Lower leg skin (tissue), 4 donors: ENCODE measurements at regions not wholly inside any gene's neighbourhood (a gene's known extent, or its start where the extent isn't known, plus 50 kb on each side); places are given as distances from the start of the nearest gene placed in this dataset.

ENCODE experiments used
- DNase-seq, 2 donors: peaks; one replicate each; pipeline ENCODE4 v3.0.0-alpha.2; 2019; ENCODE audit warnings: low spot score in 2 of 2
- H3K4me3 ChIP-seq: fragments of 200-600 bp; sonication (generic); 2 replicates; pipeline ENCODE4 v1.5.1; 2017; ENCODE audit warnings: mild to moderate bottlenecking, low read depth; ENCODE audit not compliant: poor library complexity, severe bottlenecking
- CTCF ChIP-seq, 3 donors: fragments of 450-650 bp; IDR thresholded peaks; one replicate each; pipeline ENCODE4 v1.5.1; 2016; ENCODE audit warnings: antibody characterized with exemption in 3 of 3, mild to moderate bottlenecking in 3 of 3, moderate library complexity in 2 of 3
- POLR2A ChIP-seq, 2 donors: fragments of 450-650 bp; IDR thresholded peaks; one replicate each; pipeline ENCODE4 v1.6.1; 2016 to 2017; ENCODE audit warnings: antibody characterized with exemption in 2 of 2, mild to moderate bottlenecking in 1 of 2, moderate library complexity in 1 of 2
- WGBS, 2 donors: methylation state at CpG; one replicate each; pipeline ENCODE4 v1.1.5; 2018; 5-methylcytosine and 5-hydroxymethylcytosine counted together
- intact Hi-C: fragments of 100-400 bp; cut with DNase I; formaldehyde crosslinking; loops from one replicate; pipeline ENCODE4 v1.15.0; 2023; ENCODE audit warnings: low total_unique reads

DNA sequence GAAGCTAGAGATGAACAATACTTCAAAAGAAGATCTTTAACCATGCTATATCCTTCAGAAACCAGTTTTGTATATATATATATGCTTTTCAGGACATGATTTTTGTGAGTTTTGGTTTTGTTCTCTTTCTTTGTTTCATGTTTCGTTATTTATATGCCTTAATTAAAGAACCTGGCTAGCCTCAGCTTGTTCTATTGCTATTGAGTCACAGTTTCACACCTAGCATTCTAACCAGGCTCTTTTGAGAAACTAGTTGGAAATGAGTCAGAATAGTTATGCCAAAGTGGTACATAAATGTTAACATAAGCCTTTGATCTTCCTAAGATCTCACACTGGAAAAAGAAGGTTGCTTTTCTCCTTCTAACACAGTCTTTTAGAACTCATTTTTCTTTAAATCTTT is 1925.2 kb downstream of the OLFM4 start:
- 43 to 50% methylated on average over 1 of the region's 1 CpG for WGBS, 2 donors
- TF ChIP-seq POLR2A (IDR thresholded peaks at IDR 0.05) (no peak), CTCF (IDR thresholded peaks at IDR 0.05) (no peak)
- no peak overlapping the region for H3K4me3 ChIP-seq
- intact Hi-C loops, result no loop called here
- no peak for DNase-seq

- no peak for DNase-seq
- TF ChIP-seq POLR2A (IDR thresholded peaks at IDR 0.05), result no peak
- TF ChIP-seq CTCF (IDR thresholded peaks at IDR 0.05), result no peak
- no peak overlapping the region for H3K4me3 ChIP-seq
- intact Hi-C loops, result no loop called here
- 90 to 92% methylated on average over 12 of the region's 12 CpGs for WGBS, 2 donors
Measured at GRCh38 chr13:54958781-54959180, 1930.2 kb downstream of the OLFM4 start.

DNA sequence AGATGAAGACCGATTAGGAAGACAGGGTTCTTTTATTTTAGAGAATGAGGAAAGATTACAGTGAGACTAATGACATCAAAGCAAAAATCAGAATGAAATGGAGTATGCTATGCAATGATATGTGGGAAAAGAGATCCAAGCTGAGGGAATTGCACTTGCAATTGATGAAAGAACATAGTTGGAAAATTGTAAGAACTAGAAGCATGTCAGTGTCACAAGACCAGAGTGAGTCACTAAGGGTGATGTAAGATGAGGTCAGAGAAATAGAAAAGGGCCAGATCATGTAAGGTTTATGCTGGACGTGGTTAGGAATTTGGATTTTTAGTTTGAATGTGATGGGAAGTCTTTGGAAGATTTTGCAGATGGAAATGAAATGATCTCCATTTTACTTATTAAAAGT is 1937.3 kb downstream of the OLFM4 start:
- 67 to 79% methylated on average over 2 of the region's 2 CpGs for WGBS, 2 donors
- no peak for DNase-seq
- TF ChIP-seq CTCF (IDR thresholded peaks at IDR 0.05) (no peak), POLR2A (IDR thresholded peaks at IDR 0.05) (no peak)
- intact Hi-C loops, result no loop called here
- no peak overlapping the region for H3K4me3 ChIP-seq

DNA sequence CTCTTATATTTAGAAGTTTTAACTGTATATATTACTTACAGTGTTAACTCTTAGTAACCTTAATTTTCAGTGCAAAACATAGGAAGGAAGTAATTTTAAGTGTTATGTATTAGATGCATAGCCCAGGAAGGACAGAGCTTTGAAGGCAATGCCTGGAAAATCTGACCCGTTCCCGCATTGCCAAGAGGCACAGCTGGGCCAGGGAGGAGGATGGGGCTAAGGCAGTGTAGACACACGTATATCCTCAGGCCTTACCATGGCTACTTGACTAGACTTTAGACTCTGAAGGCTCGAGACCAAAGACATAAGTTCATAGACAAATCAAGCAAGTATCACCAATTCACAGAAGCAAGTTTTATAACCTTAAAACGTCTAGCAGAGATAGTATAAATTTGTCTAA is 1944.2 kb downstream of the OLFM4 start:
- no peak overlapping the region for H3K4me3 ChIP-seq
- 69 to 74% methylated on average over 5 of the region's 5 CpGs for WGBS, 2 donors
- intact Hi-C loops, result no loop called here
- no peak for TF ChIP-seq POLR2A (IDR thresholded peaks at IDR 0.05)
- TF ChIP-seq CTCF (IDR thresholded peaks at IDR 0.05), result no peak
- DNase-seq, result no peak

- 83 to 86% methylated on average over 4 of the region's 4 CpGs for WGBS, 2 donors
- intact Hi-C loops, result no loop called here
- H3K4me3 ChIP-seq, result no peak overlapping the region
- TF ChIP-seq POLR2A (IDR thresholded peaks at IDR 0.05), result no peak
- TF ChIP-seq CTCF (IDR thresholded peaks at IDR 0.05), result no peak
- DNase-seq, result no peak
Measured at GRCh38 chr13:54975676-54976075, 1947.1 kb downstream of the OLFM4 start.

- no peak overlapping the region for H3K4me3 ChIP-seq
- DNase-seq, result no peak
- intact Hi-C loops, result no loop called here
- TF ChIP-seq POLR2A (IDR thresholded peaks at IDR 0.05) (no peak), CTCF (IDR thresholded peaks at IDR 0.05) (no peak)
- 52 to 59% methylated on average over 3 of the region's 3 CpGs for WGBS, 2 donors
Measured at GRCh38 chr13:54980651-54981050, 1952.0 kb downstream of the OLFM4 start.
